H1 (cell line): ENCODE measurements at regions not wholly inside any gene's neighbourhood (a gene's known extent, or its start where the extent isn't known, plus 50 kb on each side); places are given as distances from the start of the nearest gene placed in this dataset.
A peak's percentile ranks its signal among the peaks of the same experiment; 100 is the strongest.

Experiments used
- CTCF ChIA-PET: fragments of 300-600 bp; sonication (Branson Sonifier 250); formaldehyde crosslinking; loops from one replicate; lab custom pipeline; 2021; ENCODE audit not compliant: partially characterized antibody; lab: Charles Lee
- POLR2A ChIA-PET: fragments of 300-600 bp; sonication (Branson Sonifier 250); formaldehyde crosslinking; loops from one replicate; lab custom pipeline; 2021; ENCODE audit warnings: inconsistent platforms; ENCODE audit not compliant: partially characterized antibody; lab: Charles Lee
- DNase-seq, 2 experiments: peaks; one replicate each; pipeline versions ENCODE4 v3.0.0 to v3.0.0-alpha.2; 2010 to 2022; ENCODE audit warnings: low spot score in 2 of 2, low read depth in 1 of 2, mixed read lengths in 1 of 2
- FAIRE-seq: peaks from 2 replicates; lab custom pipeline; 2011; peaks lifted over from hg19 to GRCh38; lab: Jason Lieb, UNC
- H2AFZ ChIP-seq: 2 replicates; pipeline ENCODE4 v1.8.1; 2012; ENCODE audit warnings: low read length, inconsistent platforms
- H2AK5ac ChIP-seq: 2 replicates; pipeline ENCODE4 v1.6.1; 2013; ENCODE audit warnings: low read depth, low read length
- H2BK120ac ChIP-seq: replicated peaks from 2 replicates; pipeline ENCODE3; 2013; ENCODE audit warnings: low read depth, low read length, inconsistent platforms
- H2BK12ac ChIP-seq: 2 replicates; pipeline ENCODE4 v1.6.1; 2013; ENCODE audit warnings: low read depth, low read length
- H2BK15ac ChIP-seq: 2 replicates; pipeline ENCODE4 v1.6.1; 2013; ENCODE audit warnings: low read length
- H2BK20ac ChIP-seq: 2 replicates; pipeline ENCODE4 v1.6.1; 2013; ENCODE audit warnings: low read length
- H2BK5ac ChIP-seq: 2 replicates; pipeline ENCODE4 v1.6.1; 2013; ENCODE audit warnings: low read depth, low read length
- H3K14ac ChIP-seq: 2 replicates; pipeline ENCODE4 v1.6.1; 2013; ENCODE audit warnings: inconsistent platforms; ENCODE audit not compliant: insufficient read length
- H3K18ac ChIP-seq: 2 replicates; pipeline ENCODE4 v1.6.1; 2013; ENCODE audit warnings: low read length; ENCODE audit errors: extremely low read depth
- H3K23ac ChIP-seq: 2 replicates; pipeline ENCODE4 v1.6.1; 2013; ENCODE audit warnings: inconsistent platforms; ENCODE audit not compliant: insufficient read length
- H3K23me2 ChIP-seq: 2 replicates; pipeline ENCODE4 v1.6.1; 2013; ENCODE audit warnings: low read depth, low read length
- H3K27ac ChIP-seq: 2 replicates; pipeline ENCODE4 v1.6.1; 2011; ENCODE audit warnings: low read depth, low read length, inconsistent platforms
- H3K27me3 ChIP-seq, 4 experiments: replicated peaks in 1 of 4; 1 replicate in 1 of 4; 2 replicates in 3 of 4; pipeline versions ENCODE4 v1.6.1 to v1.8.1; 2011 to 2013; ENCODE audit warnings: low read length in 3 of 4, mild to moderate bottlenecking in 3 of 4, inconsistent platforms in 2 of 4, mixed read lengths in 2 of 4, moderate library complexity in 1 of 4; ENCODE audit not compliant: control insufficient read depth in 3 of 4, insufficient read depth in 3 of 4; ENCODE audit errors: extremely low read depth in 1 of 4
- H3K36me3 ChIP-seq, 4 experiments: 2 replicates each; pipeline versions ENCODE4 v1.6.1 to v1.8.1; 2011 to 2013; ENCODE audit warnings: mild to moderate bottlenecking in 4 of 4, low read length in 3 of 4, moderate library complexity in 2 of 4, control low read depth in 1 of 4, inconsistent platforms in 1 of 4; ENCODE audit not compliant: insufficient read depth in 4 of 4, control insufficient read depth in 2 of 4
- H3K4ac ChIP-seq: replicated peaks from 2 replicates; pipeline ENCODE3; 2013; ENCODE audit warnings: low read length, low read depth, mixed read lengths, inconsistent platforms; ENCODE audit not compliant: insufficient read length
- H3K4me1 ChIP-seq, 4 experiments: replicated peaks in 1 of 4; 1 replicate in 1 of 4; 2 replicates in 3 of 4; pipeline versions ENCODE4 v1.6.1 to v1.8.1; 2011 to 2013; ENCODE audit warnings: low read length in 3 of 4, inconsistent platforms in 2 of 4, mixed read lengths in 1 of 4; ENCODE audit not compliant: insufficient read depth in 4 of 4, control insufficient read depth in 3 of 4
- H3K4me2 ChIP-seq, 2 experiments: 2 replicates each; pipeline versions ENCODE4 v1.6.1 to v1.8.1; 2011 to 2013; ENCODE audit warnings: low read depth in 2 of 2, low read length in 2 of 2, control low read depth in 1 of 2, inconsistent platforms in 1 of 2, mild to moderate bottlenecking in 1 of 2; ENCODE audit not compliant: insufficient read depth in 1 of 2
- H3K4me3 ChIP-seq, 4 experiments: fragments of 200-600, 300-600 bp in 1 of 4; sonication (generic), shearing (Covaris generic), sonication (Bioruptor Twin) in 1 of 4; 2 replicates each; pipeline versions ENCODE4 v1.5.1 to v1.8.1; 2011 to 2016; ENCODE audit warnings: low read length in 4 of 4, low read depth in 3 of 4, control low read depth in 2 of 4, inconsistent platforms in 2 of 4, mild to moderate bottlenecking in 2 of 4, mixed read lengths in 1 of 4, moderate library complexity in 1 of 4; ENCODE audit not compliant: insufficient read depth in 2 of 4; ENCODE audit errors: extremely low read depth in 1 of 4
- H3K56ac ChIP-seq: replicated peaks from 2 replicates; pipeline ENCODE3; 2013; ENCODE audit warnings: low read depth, mild to moderate bottlenecking, mixed read lengths, low read length, inconsistent platforms; ENCODE audit not compliant: insufficient read length
- H3K79me1 ChIP-seq: 2 replicates; pipeline ENCODE4 v1.6.1; 2013; ENCODE audit warnings: low read depth, low read length, control low read depth
- H3K79me2 ChIP-seq, 2 experiments: 2 replicates each; pipeline versions ENCODE4 v1.6.1 to v1.8.1; 2012 to 2013; ENCODE audit warnings: low read length in 2 of 2, mild to moderate bottlenecking in 2 of 2, inconsistent platforms in 1 of 2; ENCODE audit not compliant: insufficient read depth in 2 of 2, control insufficient read depth in 1 of 2
- H3K9ac ChIP-seq, 4 experiments: replicated peaks in 1 of 4; 1 replicate in 1 of 4; 2 replicates in 3 of 4; pipeline versions ENCODE4 v1.6.1 to v1.8.1; 2011 to 2013; ENCODE audit warnings: low read depth in 3 of 4, low read length in 3 of 4, control low read depth in 2 of 4, mild to moderate bottlenecking in 2 of 4, moderate library complexity in 2 of 4, inconsistent platforms in 1 of 4; ENCODE audit errors: extremely low read depth in 1 of 4
- H3K9me3 ChIP-seq, 2 experiments: 2 replicates each; pipeline versions ENCODE4 v1.6.1 to v1.8.1; 2012 to 2013; ENCODE audit warnings: mild to moderate bottlenecking in 2 of 2, moderate library complexity in 2 of 2, control low read depth in 1 of 2, inconsistent platforms in 1 of 2, low read depth in 1 of 2, low read length in 1 of 2, mixed read lengths in 1 of 2; ENCODE audit not compliant: insufficient read depth in 2 of 2
- H4K20me1 ChIP-seq, 2 experiments: replicated peaks in 1 of 2; 2 replicates each; pipeline versions ENCODE3 to v1.8.1; 2011 to 2013; ENCODE audit warnings: inconsistent platforms in 2 of 2, low read length in 2 of 2, mild to moderate bottlenecking in 1 of 2; ENCODE audit not compliant: insufficient read depth in 2 of 2, control insufficient read depth in 1 of 2
- H4K5ac ChIP-seq: 2 replicates; pipeline ENCODE4 v1.6.1; 2013; ENCODE audit warnings: low read length, low read depth, mixed read lengths, inconsistent platforms; ENCODE audit not compliant: insufficient read length
- H4K8ac ChIP-seq: 2 replicates; pipeline ENCODE4 v1.8.0; 2013; ENCODE audit warnings: mild to moderate bottlenecking, moderate library complexity, low read length, inconsistent platforms; ENCODE audit not compliant: insufficient read depth; ENCODE audit errors: extremely low read depth
- H4K91ac ChIP-seq: replicated peaks from 2 replicates; pipeline ENCODE3; 2013; ENCODE audit warnings: low read length, mixed read lengths, inconsistent platforms; ENCODE audit not compliant: insufficient read length
- ASH2L ChIP-seq: fragments of 200-600, 300-600 bp; sonication (generic); IDR thresholded peaks from one replicate; pipeline ENCODE4 v1.7.1; 2017; ENCODE audit warnings: low read length
- CBX5 ChIP-seq: fragments of 300-800, 300-1000 bp; sonication (generic); IDR thresholded peaks from 2 replicates; pipeline ENCODE4 v1.7.1; 2016; ENCODE audit warnings: antibody characterized with exemption, low read length, low read depth
- GABPA ChIP-seq: IDR thresholded peaks from 2 replicates; pipeline ENCODE4 v1.6.1; 2011; ENCODE audit warnings: mild to moderate bottlenecking, low read length, moderate library complexity, borderline replicate concordance; ENCODE audit not compliant: insufficient read depth
- HDAC2 ChIP-seq, 2 experiments: fragments of 300-600 bp in 1 of 2; sonication (generic) in 1 of 2; IDR thresholded peaks; 2 replicates each; pipeline ENCODE4 v1.6.1; 2011 to 2012; ENCODE audit warnings: low read depth in 2 of 2, low read length in 2 of 2, mild to moderate bottlenecking in 2 of 2, moderate library complexity in 2 of 2, borderline replicate concordance in 1 of 2, inconsistent platforms in 1 of 2
- KDM4A ChIP-seq: IDR thresholded peaks from one replicate; pipeline ENCODE4 v1.7.1; 2012; ENCODE audit warnings: low read depth, mild to moderate bottlenecking, moderate library complexity, low read length, inconsistent platforms; ENCODE audit not compliant: severe bottlenecking
- MAX ChIP-seq: IDR thresholded peaks from 2 replicates; pipeline ENCODE4 v1.6.1; 2012; ENCODE audit warnings: inconsistent platforms
- NRF1 ChIP-seq: IDR thresholded peaks from 2 replicates; pipeline ENCODE4 v1.6.1; 2011; ENCODE audit warnings: mild to moderate bottlenecking, low read depth, low read length, improper control_type of control experiment
- RFX5 ChIP-seq: IDR thresholded peaks from 2 replicates; pipeline ENCODE4 v1.6.1; 2011; ENCODE audit warnings: low read depth, low read length, improper control_type of control experiment, borderline replicate concordance
- RNF2 ChIP-seq: fragments of 200-900, 300-1000 bp; sonication (generic); IDR thresholded peaks from 2 replicates; pipeline ENCODE4 v1.7.1; 2016; ENCODE audit warnings: borderline replicate concordance, low read depth, mild to moderate bottlenecking, antibody characterized with exemption, low read length; ENCODE audit not compliant: poor library complexity, severe bottlenecking; ENCODE audit errors: missing control alignments
- RXRA ChIP-seq: IDR thresholded peaks from 2 replicates; pipeline ENCODE4 v1.6.1; 2011; ENCODE audit warnings: low read depth, mild to moderate bottlenecking, low read length, moderate library complexity; ENCODE audit not compliant: insufficient read depth
- TAF1 ChIP-seq: IDR thresholded peaks from 2 replicates; pipeline ENCODE4 v1.6.1; 2011; ENCODE audit warnings: mild to moderate bottlenecking, low read depth, low read length
- ZNF274 ChIP-seq: IDR thresholded peaks from 2 replicates; pipeline ENCODE4 v1.7.0; 2012; ENCODE audit warnings: low read length, borderline replicate concordance; ENCODE audit errors: extremely low read depth
- WGBS, 2 experiments: shearing (Covaris generic) in 1 of 2; methylation state at CpG; one replicate each; pipeline versions ENCODE4 v1.1.6 to v1.1.7; 2013 to 2015; ENCODE audit warnings: low lambda C conversion rate in 2 of 2, mixed read lengths in 2 of 2, inconsistent platforms in 1 of 2, low coverage in 1 of 2, missing lambda C conversion rate in 1 of 2; ENCODE audit not compliant: insufficient replicate concordance in 2 of 2, insufficient coverage in 1 of 2, insufficient read length in 1 of 2; ENCODE audit errors: extremely low coverage in 1 of 2, missing lambda C conversion rate in 1 of 2; 5-methylcytosine and 5-hydroxymethylcytosine counted together

GRCh38 chr7:18393465-18394118 is 102.0 kb upstream of the HDAC9 start:
- H3K23ac ChIP-seq = no peak overlapping the region
- POLR2A ChIA-PET = no interaction called here
- H3K18ac ChIP-seq = no peak overlapping the region
- no peak overlapping the region for H3K4ac ChIP-seq
- no peaks in the 10 kb centered on the region for H3K27me3 ChIP-seq
- H3K79me1 ChIP-seq = no peaks in the 10 kb centered on the region
- no peaks in the 10 kb centered on the region for H3K9me3 ChIP-seq
- H2BK20ac ChIP-seq = no peak overlapping the region
- no peak for DNase-seq
- CTCF ChIA-PET = interaction anchor here (0.9 kb wide), 1 partner anchor 9 kb away, joined by 7 read pairs; no protein-coding TSS in a partner anchor
- H2BK5ac ChIP-seq = no peak overlapping the region
- H3K4me1 ChIP-seq = peaks cover 0 to 17% (median 2%) of the 10 kb centered on the region in 4 experiments; a peak in 1 of 7 replicates
- no peak overlapping the region for H3K4me2 ChIP-seq
- 81% methylated on average over 4 of the region's 4 CpGs; no CpG with 5 or more reads in 1 of the 2 experiments for WGBS, 2 experiments
- H3K27ac ChIP-seq = no peak overlapping the region
- H2BK120ac ChIP-seq = no peak overlapping the region
- H3K23me2 ChIP-seq = no peaks in the 10 kb centered on the region; the same call in 1 of the 2 replicates
- 0 out of 2 replicates have a peak overlapping the region, but pooled peaks have one; percentile 20 for H2AFZ ChIP-seq
- no peaks in the 10 kb centered on the region for H3K36me3 ChIP-seq
- no peak for FAIRE-seq
- no peaks in the 10 kb centered on the region for H4K20me1 ChIP-seq
- no peak overlapping the region for H2BK15ac ChIP-seq
- H4K5ac ChIP-seq = no peak overlapping the region
- no peaks in the 10 kb centered on the region for H3K79me2 ChIP-seq
- H3K14ac ChIP-seq = no peak overlapping the region
- no peak overlapping the region for H4K91ac ChIP-seq
- H4K8ac ChIP-seq = no peak overlapping the region
- no peak overlapping the region for H2AK5ac ChIP-seq
- no peak overlapping the region for H3K56ac ChIP-seq
- H3K4me3 ChIP-seq = no peak overlapping the region
- H2BK12ac ChIP-seq = no peak overlapping the region
- H3K9ac ChIP-seq = no peak overlapping the region
- TF ChIP-seq RXRA = no peak
- TF ChIP-seq NRF1 = no peak
- TF ChIP-seq HDAC2 (IDR thresholded peaks at IDR 0.05; ENCODE audit: borderline replicate concordance in 1 of 2, low read depth in 2 of 2, low read length in 2 of 2) = no peak
- TF ChIP-seq ZNF274 = no peak
- no peak for TF ChIP-seq RFX5
- no peak for TF ChIP-seq ASH2L
- TF ChIP-seq MAX = no peak
- TF ChIP-seq RNF2 = no peak
- no peak for TF ChIP-seq KDM4A
- TF ChIP-seq CBX5 = no peak
- no peak for TF ChIP-seq GABPA
- TF ChIP-seq TAF1 = no peak
